GM12878 (cell line): ENCODE measurements at regions not wholly inside any gene's neighbourhood (a gene's known extent, or its start where the extent isn't known, plus 50 kb on each side); places are given as distances from the start of the nearest gene placed in this dataset.

Experiments used
- ATAC-seq: fragments of 200-7000 bp; cut with Tn5 transposase; 3 replicates; pipeline ENCODE4 v1.9.1; 2020; ENCODE audit warnings: mild to moderate bottlenecking, moderate library complexity
- BruUV-seq: library from RNA; stranded (reverse); fragments of 400-500 nt; replicated peaks from 2 replicates; lab custom pipeline; 2021; lab: Mats Ljungman, UMichigan
- CTCF ChIA-PET: fragments of 300-600 bp; sonication (Branson Sonifier 250); formaldehyde crosslinking; extraction: SDS; loops from one replicate; lab custom pipeline; 2021; ENCODE audit warnings: inconsistent platforms; lab: Yijun Ruan, JAX
- POLR2A ChIA-PET: fragments of 350-600 bp; formaldehyde crosslinking; extraction: SDS; loops from one replicate; lab custom pipeline; 2021; ENCODE audit warnings: inconsistent platforms; lab: Charles Lee
- RAD21 ChIA-PET: fragments of 300-600 bp; sonication (Branson Sonifier 250); formaldehyde crosslinking; loops from one replicate; lab custom pipeline; 2023; ENCODE audit warnings: antibody characterized with exemption; ENCODE audit not compliant: unreplicated experiment; lab: Charles Lee
- SMC1A ChIA-PET: fragments of 300-600 bp; sonication (Branson Sonifier 250); formaldehyde crosslinking; loops from one replicate; lab custom pipeline; 2023; ENCODE audit not compliant: unreplicated experiment, uncharacterized antibody; lab: Charles Lee
- DNase-seq: peaks from one replicate; pipeline ENCODE4 v3.0.0-alpha.2; 2011; ENCODE audit warnings: low read depth, low spot score
- FAIRE-seq: peaks from 3 replicates; lab custom pipeline; 2011; peaks lifted over from hg19 to GRCh38; lab: Jason Lieb, UNC
- H2AFZ ChIP-seq: 2 replicates; pipeline ENCODE4 v1.6.0; 2011; ENCODE audit warnings: low read depth, low read length, control low read depth; ENCODE audit not compliant: control insufficient read depth
- H3K27ac ChIP-seq: 2 replicates; pipeline ENCODE4 v1.5.1; 2011; ENCODE audit warnings: control low read depth; ENCODE audit not compliant: control insufficient read depth, insufficient read depth
- H3K27me3 ChIP-seq, 2 experiments: replicated peaks in 1 of 2; 2 replicates each; pipeline versions ENCODE4 v1.6.0 to v1.6.1; 2011; ENCODE audit warnings: low read length in 1 of 2; ENCODE audit not compliant: control insufficient read depth in 2 of 2, insufficient read depth in 2 of 2
- H3K36me3 ChIP-seq, 2 experiments: 2 replicates each; pipeline ENCODE4 v1.5.1; 2011; ENCODE audit warnings: low read length in 1 of 2; ENCODE audit not compliant: control insufficient read depth in 2 of 2, insufficient read depth in 2 of 2
- H3K4me1 ChIP-seq: 2 replicates; pipeline ENCODE4 v1.6.1; 2011; ENCODE audit warnings: mild to moderate bottlenecking, low read length, moderate library complexity, mixed read lengths; ENCODE audit not compliant: control insufficient read depth, insufficient read depth
- H3K4me2 ChIP-seq: 2 replicates; pipeline ENCODE4 v1.6.0; 2011; ENCODE audit warnings: control low read depth; ENCODE audit not compliant: control insufficient read depth, insufficient read depth
- H3K4me3 ChIP-seq: fragments of 200-600 bp; sonication (generic); 2 replicates; pipeline ENCODE4 v1.5.1; 2016
- H3K79me2 ChIP-seq: 2 replicates; pipeline ENCODE4 v1.6.0; 2011; ENCODE audit warnings: low read length; ENCODE audit not compliant: control insufficient read depth, insufficient read depth
- H3K9ac ChIP-seq: 2 replicates; pipeline ENCODE4 v1.8.0; 2011; ENCODE audit warnings: low read length, control low read depth, mixed read lengths; ENCODE audit not compliant: control insufficient read depth, insufficient read depth
- H3K9me3 ChIP-seq: replicated peaks from 3 replicates; pipeline ENCODE4 v1.5.1; 2011; ENCODE audit warnings: mild to moderate bottlenecking, low read length; ENCODE audit not compliant: control insufficient read depth, insufficient read depth
- H4K20me1 ChIP-seq: 2 replicates; pipeline ENCODE4 v1.6.0; 2011; ENCODE audit not compliant: control insufficient read depth, insufficient read depth
- DPF2 ChIP-seq: fragments of 450-650 bp; IDR thresholded peaks from 2 replicates; pipeline ENCODE4 v1.6.1; 2017; ENCODE audit warnings: mild to moderate bottlenecking
- EGR1 ChIP-seq, 2 experiments: IDR thresholded peaks; 1 replicate in 1 of 2; 2 replicates in 1 of 2; pipeline ENCODE4 v1.6.1; 2011 to 2012; ENCODE audit warnings: low read depth in 2 of 2, low read length in 2 of 2, borderline replicate concordance in 1 of 2, mild to moderate bottlenecking in 1 of 2, moderate library complexity in 1 of 2
- HDGF ChIP-seq: fragments of 450-650 bp; IDR thresholded peaks from 2 replicates; pipeline ENCODE4 v1.6.1; 2016; ENCODE audit warnings: antibody characterized with exemption
- IKZF1 ChIP-seq: fragments of 450-650 bp; conservative IDR thresholded peaks from 2 replicates; pipeline ENCODE4 v1.6.1; 2017; ENCODE audit warnings: antibody characterized with exemption, mild to moderate bottlenecking
- KLF5 ChIP-seq: fragments of 450-650 bp; IDR thresholded peaks from 2 replicates; pipeline ENCODE4 v1.6.1; 2014; ENCODE audit warnings: mild to moderate bottlenecking; ENCODE audit not compliant: partially characterized antibody
- MYB ChIP-seq: fragments of 150-350 bp; IDR thresholded peaks from 2 replicates; pipeline ENCODE4 v1.6.1; 2014; ENCODE audit warnings: mild to moderate bottlenecking, low read depth, low read length, borderline replicate concordance
- NFXL1 ChIP-seq: fragments of 450-650 bp; IDR thresholded peaks from 2 replicates; pipeline ENCODE4 v1.6.1; 2017; ENCODE audit warnings: antibody characterized with exemption, mild to moderate bottlenecking, borderline replicate concordance
- POLR2AphosphoS5 ChIP-seq: IDR thresholded peaks from 2 replicates; pipeline ENCODE4 v1.6.1; 2011; ENCODE audit warnings: mild to moderate bottlenecking, low read length, inconsistent platforms
- SRF ChIP-seq, 2 experiments: IDR thresholded peaks; 2 replicates each; pipeline ENCODE4 v1.6.1; 2011; ENCODE audit warnings: low read depth in 2 of 2, low read length in 2 of 2, mild to moderate bottlenecking in 1 of 2, moderate library complexity in 1 of 2
- TCF3 ChIP-seq: IDR thresholded peaks from 2 replicates; pipeline ENCODE4 v1.6.1; 2012; ENCODE audit warnings: low read depth, mild to moderate bottlenecking, low read length, borderline replicate concordance; ENCODE audit not compliant: insufficient read depth
- YBX1 ChIP-seq: fragments of 450-650 bp; IDR thresholded peaks from 2 replicates; pipeline ENCODE4 v1.6.1; 2016; ENCODE audit warnings: antibody characterized with exemption
- ZZZ3 ChIP-seq: IDR thresholded peaks from 2 replicates; pipeline ENCODE4 v1.6.1; 2011; ENCODE audit warnings: low read depth; ENCODE audit not compliant: control insufficient read depth, insufficient read length
- in situ Hi-C: fragments of 300-500 bp; cut with MboI; formaldehyde crosslinking; loops from 9 replicates; pipeline ENCODE4 v1.14.3; 2018; ENCODE audit warnings: mixed read lengths
- intact Hi-C: fragments of 100-400 bp; cut with micrococcal nuclease; formaldehyde crosslinking; loops from one replicate; pipeline ENCODE4 v1.14.2; 2022; ENCODE audit not compliant: unreplicated experiment
- TF ChIP-seq, protein P1 (sequence below): fragments of 450-650 bp; IDR thresholded peaks from 2 replicates; pipeline ENCODE4 v1.6.1; 2016; ENCODE audit warnings: mild to moderate bottlenecking
- TF ChIP-seq, protein P2 (sequence below): fragments of 450-650 bp; formaldehyde crosslinking; IDR thresholded peaks from 2 replicates; pipeline ENCODE4 v1.4.0; 2022; ENCODE audit warnings: mild to moderate bottlenecking, moderate library complexity

DNA sequence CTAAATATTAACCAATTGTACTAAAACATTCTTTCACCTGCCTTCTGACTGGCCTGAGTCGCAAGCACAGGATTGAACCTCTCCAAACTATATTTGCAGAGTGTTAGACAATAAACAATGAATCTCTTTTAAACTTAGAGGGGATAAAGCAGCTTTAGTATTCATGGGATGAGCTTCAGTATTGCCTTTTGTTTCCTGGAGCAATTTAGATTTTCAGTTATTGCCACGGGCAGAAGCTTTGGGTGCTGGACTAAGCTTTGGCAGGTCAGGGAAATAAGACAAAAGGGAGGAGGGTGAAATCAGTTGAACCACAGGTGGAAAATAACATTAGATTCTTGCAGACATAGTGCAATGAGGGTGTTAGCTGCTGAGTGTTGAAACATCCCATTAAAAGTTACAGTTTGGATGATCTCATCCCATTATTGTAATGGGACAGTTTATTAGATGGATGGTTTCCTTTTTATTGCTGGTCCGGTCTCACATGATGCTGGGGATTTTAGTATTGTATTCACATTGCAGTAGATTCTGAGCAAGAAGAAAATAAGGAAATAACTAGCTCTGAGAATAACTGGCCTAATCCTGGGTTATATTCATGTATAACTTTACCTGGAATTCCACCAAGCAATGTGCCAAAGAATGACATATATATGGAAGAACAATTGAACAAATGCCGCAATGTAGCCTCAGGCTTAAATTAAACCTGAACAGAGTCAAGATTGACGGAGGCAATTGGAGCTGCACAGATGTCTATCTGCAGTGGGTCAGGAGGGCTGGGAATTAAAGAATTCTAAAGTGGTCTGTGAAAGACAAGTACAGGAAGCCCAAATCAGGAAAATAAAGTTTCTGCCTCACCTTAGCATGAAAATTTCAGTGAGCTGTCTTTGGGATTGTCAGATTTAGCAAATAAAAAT, 1092.8 kb upstream of the SEL1L start (continued):
- TF ChIP-seq MYB (no peak), YBX1 (no peak), TCF3 (no peak), SRF (IDR thresholded peaks at IDR 0.05; ENCODE audit: low read depth in 2 of 2, low read length in 2 of 2) (no peak)

DNA sequence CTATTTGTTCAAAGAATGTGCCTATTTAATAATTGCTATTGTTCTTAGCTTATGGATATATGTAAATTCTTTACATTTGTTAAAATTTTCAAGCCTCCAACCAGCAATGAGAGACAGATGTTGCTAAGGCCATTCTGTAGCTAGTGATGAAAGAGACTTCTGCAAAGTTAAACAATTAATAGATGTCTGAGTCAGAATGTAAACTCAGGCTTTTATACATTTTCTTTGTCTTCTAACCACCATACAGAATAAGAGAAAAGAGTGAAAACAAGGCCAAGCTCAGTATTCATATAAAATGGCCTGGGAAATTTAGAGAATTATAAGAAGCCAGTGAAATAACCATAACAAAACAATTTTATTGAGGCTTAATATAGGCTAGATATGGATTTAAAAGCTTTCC, 1102.3 kb upstream of the SEL1L start:
- ChIA-PET SMC1A (no interaction called here), CTCF (no interaction called here), RAD21 (no interaction called here), POLR2A (no interaction called here)
- intact Hi-C loops (no loop called here), in situ Hi-C loops (no loop called here)
- Histone ChIP-seq H4K20me1 (no peaks in the 10 kb centered on the region), H3K27ac (no peak overlapping the region), H3K4me1 (no peaks in the 10 kb centered on the region), H2AFZ (no peak overlapping the region), H3K36me3 (no peaks in the 10 kb centered on the region), H3K79me2 (no peaks in the 10 kb centered on the region), H3K4me3 (no peak overlapping the region), H3K9ac (no peak overlapping the region), H3K27me3 (no peaks in the 10 kb centered on the region), H3K4me2 (no peak overlapping the region), H3K9me3 (no peaks in the 10 kb centered on the region)
- FAIRE-seq (no peak), ATAC-seq (no peak), DNase-seq (no peak)
- no TSS peak for BruUV-seq
- TF ChIP-seq EGR1 (IDR thresholded peaks at IDR 0.05; ENCODE audit: borderline replicate concordance in 1 of 2, low read depth in 2 of 2, low read length in 2 of 2) (no peak), KLF5 (no peak), NFXL1 (no peak), DPF2 (no peak), HDGF (no peak), IKZF1 (no peak), ZZZ3 (no peak), POLR2AphosphoS5 (no peak)
- TF ChIP-seq, protein P1, sequence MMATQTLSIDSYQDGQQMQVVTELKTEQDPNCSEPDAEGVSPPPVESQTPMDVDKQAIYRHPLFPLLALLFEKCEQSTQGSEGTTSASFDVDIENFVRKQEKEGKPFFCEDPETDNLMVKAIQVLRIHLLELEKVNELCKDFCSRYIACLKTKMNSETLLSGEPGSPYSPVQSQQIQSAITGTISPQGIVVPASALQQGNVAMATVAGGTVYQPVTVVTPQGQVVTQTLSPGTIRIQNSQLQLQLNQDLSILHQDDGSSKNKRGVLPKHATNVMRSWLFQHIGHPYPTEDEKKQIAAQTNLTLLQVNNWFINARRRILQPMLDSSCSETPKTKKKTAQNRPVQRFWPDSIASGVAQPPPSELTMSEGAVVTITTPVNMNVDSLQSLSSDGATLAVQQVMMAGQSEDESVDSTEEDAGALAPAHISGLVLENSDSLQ, result no peak
- TF ChIP-seq, protein P2, sequence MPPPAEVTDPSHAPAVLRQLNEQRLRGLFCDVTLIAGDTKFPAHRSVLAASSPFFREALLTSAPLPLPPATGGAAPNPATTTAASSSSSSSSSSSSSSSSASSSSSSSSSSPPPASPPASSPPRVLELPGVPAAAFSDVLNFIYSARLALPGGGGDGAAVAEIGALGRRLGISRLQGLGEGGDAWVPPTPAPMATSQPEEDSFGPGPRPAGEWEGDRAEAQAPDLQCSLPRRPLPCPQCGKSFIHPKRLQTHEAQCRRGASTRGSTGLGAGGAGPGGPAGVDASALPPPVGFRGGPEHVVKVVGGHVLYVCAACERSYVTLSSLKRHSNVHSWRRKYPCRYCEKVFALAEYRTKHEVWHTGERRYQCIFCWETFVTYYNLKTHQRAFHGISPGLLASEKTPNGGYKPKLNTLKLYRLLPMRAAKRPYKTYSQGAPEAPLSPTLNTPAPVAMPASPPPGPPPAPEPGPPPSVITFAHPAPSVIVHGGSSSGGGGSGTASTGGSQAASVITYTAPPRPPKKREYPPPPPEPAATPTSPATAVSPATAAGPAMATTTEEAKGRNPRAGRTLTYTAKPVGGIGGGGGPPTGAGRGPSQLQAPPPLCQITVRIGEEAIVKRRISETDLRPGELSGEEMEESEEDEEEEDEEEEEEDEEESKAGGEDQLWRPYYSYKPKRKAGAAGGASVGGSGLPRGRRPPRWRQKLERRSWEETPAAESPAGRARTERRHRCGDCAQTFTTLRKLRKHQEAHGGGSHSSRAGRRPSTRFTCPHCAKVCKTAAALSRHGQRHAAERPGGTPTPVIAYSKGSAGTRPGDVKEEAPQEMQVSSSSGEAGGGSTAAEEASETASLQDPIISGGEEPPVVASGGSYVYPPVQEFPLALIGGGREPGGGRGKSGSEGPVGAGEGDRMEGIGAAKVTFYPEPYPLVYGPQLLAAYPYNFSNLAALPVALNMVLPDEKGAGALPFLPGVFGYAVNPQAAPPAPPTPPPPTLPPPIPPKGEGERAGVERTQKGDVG (CRISPR knock-in tag), result no peak
